IPS-15b (cell line): ENCODE measurements at regions not wholly inside any gene's neighbourhood (a gene's known extent, or its start where the extent isn't known, plus 50 kb on each side); places are given as distances from the start of the nearest gene placed in this dataset.

Experiments used
- H3K27me3 ChIP-seq: one replicate; pipeline ENCODE4 v1.6.1; 2013; ENCODE audit warnings: low read length; ENCODE audit not compliant: control insufficient read depth, insufficient read depth
- H3K36me3 ChIP-seq: one replicate; pipeline ENCODE4 v1.6.1; 2013; ENCODE audit warnings: low read length; ENCODE audit not compliant: control insufficient read depth, insufficient read depth
- H3K4me1 ChIP-seq: one replicate; pipeline ENCODE4 v1.6.1; 2013; ENCODE audit warnings: mild to moderate bottlenecking, low read length; ENCODE audit not compliant: control insufficient read depth, insufficient read depth
- H3K4me3 ChIP-seq: one replicate; pipeline ENCODE4 v1.5.1; 2013; ENCODE audit warnings: low read depth, low read length
- H3K9ac ChIP-seq: one replicate; pipeline ENCODE4 v1.6.1; 2013; ENCODE audit warnings: low read depth, mild to moderate bottlenecking, low read length
- H3K9me3 ChIP-seq: one replicate; pipeline ENCODE4 v1.6.1; 2013; ENCODE audit warnings: mild to moderate bottlenecking, low read length; ENCODE audit not compliant: control insufficient read depth, insufficient read depth

- Histone ChIP-seq H3K36me3 (no peaks in the 10 kb centered on the region), H3K4me1 (peaks cover 7% of the 10 kb centered on the region), H3K9ac (no peak overlapping the region), H3K27me3 (peaks cover 14% of the 10 kb centered on the region), H3K9me3 (no peaks in the 10 kb centered on the region), H3K4me3 (no peak overlapping the region)
Observed at GRCh38 chr14:56878766-56879165, 68.5 kb upstream of the OTX2 start.

- peaks cover 17% of the 10 kb centered on the region for H3K27me3 ChIP-seq
- H3K9me3 ChIP-seq, result no peaks in the 10 kb centered on the region
- H3K36me3 ChIP-seq, result no peaks in the 10 kb centered on the region
- peaks cover 4% of the 10 kb centered on the region for H3K4me1 ChIP-seq
- H3K9ac ChIP-seq, result no peak overlapping the region
- H3K4me3 ChIP-seq, result no peak overlapping the region
Observed at GRCh38 chr14:56875104-56875675, 64.9 kb upstream of the OTX2 start.

- no peak overlapping the region for H3K9ac ChIP-seq
- H3K27me3 ChIP-seq, result peaks cover 17% of the 10 kb centered on the region
- no peaks in the 10 kb centered on the region for H3K36me3 ChIP-seq
- no peak overlapping the region for H3K4me3 ChIP-seq
- no peaks in the 10 kb centered on the region for H3K9me3 ChIP-seq
- H3K4me1 ChIP-seq, result peaks cover 4% of the 10 kb centered on the region
Observed at GRCh38 chr14:56874375-56874774, 64.1 kb upstream of the OTX2 start.

GRCh38 chr14:56870336-56870735, 60.1 kb upstream of the OTX2 start:
- Histone ChIP-seq H3K9ac (no peak overlapping the region), H3K36me3 (no peaks in the 10 kb centered on the region), H3K4me1 (peaks cover 4% of the 10 kb centered on the region), H3K4me3 (no peak overlapping the region), H3K27me3 (peaks cover 23% of the 10 kb centered on the region), H3K9me3 (no peaks in the 10 kb centered on the region)

GRCh38 chr14:56868660-56869059, 58.4 kb upstream of the OTX2 start:
- Histone ChIP-seq H3K4me3 (no peak overlapping the region), H3K27me3 (peaks cover 20% of the 10 kb centered on the region), H3K9ac (no peak overlapping the region), H3K9me3 (no peaks in the 10 kb centered on the region), H3K36me3 (no peaks in the 10 kb centered on the region), H3K4me1 (no peaks in the 10 kb centered on the region)

GRCh38 chr14:56862836-56863235, 52.6 kb upstream of the OTX2 start:
- H3K9me3 ChIP-seq, result no peaks in the 10 kb centered on the region

GRCh38 chr14:56860441-56860840, 50.2 kb upstream of the OTX2 start:
- H3K27me3 ChIP-seq, result peaks cover 20% of the 10 kb centered on the region
- H3K36me3 ChIP-seq, result no peaks in the 10 kb centered on the region
- peaks cover 14% of the 10 kb centered on the region for H3K4me1 ChIP-seq
- no peaks in the 10 kb centered on the region for H3K9me3 ChIP-seq
- H3K4me3 ChIP-seq, result no peak overlapping the region
- no peak overlapping the region for H3K9ac ChIP-seq

More at GRCh38 chr14:56862836-56863235, 52.6 kb upstream of the OTX2 start:
- Histone ChIP-seq H3K36me3 (no peaks in the 10 kb centered on the region), H3K27me3 (peaks cover 5% of the 10 kb centered on the region), H3K9ac (no peak overlapping the region), H3K4me1 (peaks cover 4% of the 10 kb centered on the region), H3K4me3 (no peak overlapping the region)
